ENCODE measurements at regions not wholly inside any gene's neighbourhood (a gene's known extent, or its start where the extent isn't known, plus 50 kb on each side); places are given as distances from the start of the nearest gene placed in this dataset.

- no peak for TF ChIP-seq CTCF (IDR thresholded peaks at IDR 0.05; ENCODE audit: extremely low read depth in 1 of 2, insufficient read depth in 1 of 2, low read depth in 1 of 2, low read length in 2 of 2)
- no peak for TF ChIP-seq POLR2A (IDR thresholded peaks at IDR 0.05; ENCODE audit: low read depth, low read length)
- TF ChIP-seq MAX (IDR thresholded peaks at IDR 0.05; ENCODE audit: insufficient read depth, insufficient read length), result no peak
- TF ChIP-seq EZH2 (IDR thresholded peaks at IDR 0.05; ENCODE audit: borderline replicate concordance, low read depth, low read length, severe bottlenecking), result no peak
- TF ChIP-seq JUN (IDR thresholded peaks at IDR 0.05; ENCODE audit: borderline replicate concordance, insufficient read depth, insufficient read length, low read depth), result no peak
- no peak for TF ChIP-seq MYC (IDR thresholded peaks at IDR 0.05; ENCODE audit: low read depth, low read length)
Observed at GRCh38 chr12:104890476-104891096, 67.5 kb downstream of the SLC41A2 start.

Data from endothelial cell of umbilical vein (primary cell).